Neural progenitor cell (in vitro differentiated cells): ENCODE measurements at regions not wholly inside any gene's neighbourhood (a gene's known extent, or its start where the extent isn't known, plus 50 kb on each side); places are given as distances from the start of the nearest gene placed in this dataset.

Source experiments
- DNase-seq: peaks from one replicate; pipeline ENCODE4 v3.0.0-alpha.2; 2016; ENCODE audit warnings: low spot score
- H2AFZ ChIP-seq: fragments of 200-600 bp; sonication (generic); replicated peaks from 2 replicates; pipeline ENCODE4 v1.6.1; 2016; ENCODE audit warnings: antibody characterized with exemption
- H3F3A ChIP-seq: fragments of 200-600 bp; sonication (generic); 2 replicates; pipeline ENCODE4 v1.6.1; 2016; ENCODE audit warnings: antibody characterized with exemption, low read depth
- H3K27ac ChIP-seq: fragments of 200-600 bp; sonication (generic); 2 replicates; pipeline ENCODE4 v1.5.1; 2016; ENCODE audit warnings: mild to moderate bottlenecking
- H3K27me3 ChIP-seq: fragments of 200-600 bp; sonication (generic); 2 replicates; pipeline ENCODE4 v1.6.1; 2016; ENCODE audit warnings: mild to moderate bottlenecking, moderate library complexity
- H3K36me3 ChIP-seq: fragments of 200-600 bp; sonication (generic); 2 replicates; pipeline ENCODE4 v1.5.1; 2016
- H3K4me1 ChIP-seq: fragments of 200-600 bp; sonication (generic); 2 replicates; pipeline ENCODE4 v1.6.1; 2016; ENCODE audit warnings: mixed run types
- H3K4me2 ChIP-seq: fragments of 200-600 bp; sonication (generic); 2 replicates; pipeline ENCODE4 v1.6.1; 2016
- H3K4me3 ChIP-seq: fragments of 200-600 bp; sonication (generic); 2 replicates; pipeline ENCODE4 v1.5.1; 2016
- H3K79me2 ChIP-seq: fragments of 200-600 bp; sonication (generic); 2 replicates; pipeline ENCODE4 v1.6.1; 2016; ENCODE audit warnings: low read depth
- H3K9ac ChIP-seq: fragments of 200-600 bp; sonication (generic); 2 replicates; pipeline ENCODE4 v1.6.1; 2016
- H3K9me3 ChIP-seq: fragments of 200-600 bp; sonication (generic); 2 replicates; pipeline ENCODE4 v1.5.1; 2016; ENCODE audit warnings: low read depth
- H4K20me1 ChIP-seq: fragments of 200-600 bp; sonication (generic); 2 replicates; pipeline ENCODE4 v1.6.1; 2016; ENCODE audit warnings: low read depth
- H3K27ac Mint-ChIP-seq: 3 replicates; pipeline ENCODE4 v1.8.0; 2021; ENCODE audit warnings: mixed read lengths
- H3K27me3 Mint-ChIP-seq: 2 replicates; pipeline ENCODE4 v1.8.0; 2022; ENCODE audit warnings: low read depth, mild to moderate bottlenecking, inconsistent platforms, moderate library complexity, mixed read lengths; ENCODE audit not compliant: insufficient read depth
- H3K36me3 Mint-ChIP-seq: 3 replicates; pipeline ENCODE4 v1.8.0; 2021; ENCODE audit warnings: mixed read lengths
- H3K4me1 Mint-ChIP-seq: 3 replicates; pipeline ENCODE4 v1.8.0; 2021; ENCODE audit warnings: mixed read lengths
- H3K4me3 Mint-ChIP-seq: 3 replicates; pipeline ENCODE4 v1.8.0; 2021; ENCODE audit warnings: mild to moderate bottlenecking, moderate library complexity, mixed read lengths
- H3K9me3 Mint-ChIP-seq: 3 replicates; pipeline ENCODE4 v1.8.0; 2020; ENCODE audit warnings: mixed read lengths
- CTCF ChIP-seq: fragments of 200-600 bp; sonication (generic); IDR thresholded peaks from 2 replicates; pipeline ENCODE4 v1.5.1; 2017; ENCODE audit warnings: antibody characterized with exemption, mild to moderate bottlenecking
- EZH2 ChIP-seq: fragments of 200-600 bp; sonication (generic); IDR thresholded peaks from 2 replicates; pipeline ENCODE4 v1.6.1; 2017; ENCODE audit warnings: antibody characterized with exemption, mild to moderate bottlenecking, moderate library complexity
- EZH2phosphoT487 ChIP-seq: fragments of 200-600 bp; sonication (generic); IDR thresholded peaks from 2 replicates; pipeline ENCODE4 v1.6.1; 2017; ENCODE audit warnings: antibody characterized with exemption

GRCh38 chr1:114298008-114298407 lies 144.3 kb upstream of the SYT6 start:
- Histone ChIP-seq H3K27me3 (no peaks in the 10 kb centered on the region), H3K9me3 (peaks cover under 1% of the 10 kb centered on the region), H4K20me1 (no peaks in the 10 kb centered on the region), H3F3A (no peaks in the 10 kb centered on the region), H3K27ac (no peak overlapping the region), H3K79me2 (no peaks in the 10 kb centered on the region), H3K4me3 (no peak overlapping the region), H3K4me1 (peaks cover 6% of the 10 kb centered on the region), H2AFZ (no peak overlapping the region), H3K9ac (no peak overlapping the region), H3K4me2 (no peak overlapping the region), H3K36me3 (no peaks in the 10 kb centered on the region)
- Mint-ChIP-seq H3K9me3 (no peaks in the 10 kb centered on the region), H3K36me3 (no peaks in the 10 kb centered on the region), H3K4me3 (no peak overlapping the region), H3K4me1 (peaks cover 11% of the 10 kb centered on the region), H3K27ac (no peak overlapping the region), H3K27me3 (peaks cover 3% of the 10 kb centered on the region)
- TF ChIP-seq CTCF (no peak), EZH2 (no peak), EZH2phosphoT487 (no peak)
- no peak for DNase-seq

GRCh38 chr1:114296413-114296812 lies 142.7 kb upstream of the SYT6 start:
- no peaks in the 10 kb centered on the region for H3F3A ChIP-seq
- H2AFZ ChIP-seq, result peak overlapping the region; percentile 47
- H3K9ac ChIP-seq, result no peak overlapping the region
- no peak overlapping the region for H3K27ac ChIP-seq
- no peaks in the 10 kb centered on the region for H3K79me2 ChIP-seq
- H3K9me3 ChIP-seq, result no peaks in the 10 kb centered on the region
- no peak for DNase-seq
- H3K4me2 ChIP-seq, result no peak overlapping the region
- H4K20me1 ChIP-seq, result no peaks in the 10 kb centered on the region
- no peak overlapping the region for H3K4me3 ChIP-seq
- H3K36me3 ChIP-seq, result no peaks in the 10 kb centered on the region
- H3K27me3 ChIP-seq, result no peaks in the 10 kb centered on the region
- peaks cover 6% of the 10 kb centered on the region for H3K4me1 ChIP-seq
- TF ChIP-seq CTCF (no peak), EZH2phosphoT487 (no peak), EZH2 (no peak)
- peaks cover 11% of the 10 kb centered on the region for H3K4me1 Mint-ChIP-seq
- H3K27ac Mint-ChIP-seq, result no peak overlapping the region
- no peaks in the 10 kb centered on the region for H3K9me3 Mint-ChIP-seq
- H3K27me3 Mint-ChIP-seq, result no peaks in the 10 kb centered on the region
- H3K36me3 Mint-ChIP-seq, result no peaks in the 10 kb centered on the region
- H3K4me3 Mint-ChIP-seq, result no peak overlapping the region

- Histone ChIP-seq H3K4me3 (no peak overlapping the region), H3K4me1 (peaks cover 6% of the 10 kb centered on the region), H3K79me2 (no peaks in the 10 kb centered on the region), H3F3A (no peaks in the 10 kb centered on the region), H2AFZ (no peak overlapping the region), H3K36me3 (no peaks in the 10 kb centered on the region), H4K20me1 (no peaks in the 10 kb centered on the region), H3K27ac (no peak overlapping the region), H3K9me3 (no peaks in the 10 kb centered on the region), H3K4me2 (no peak overlapping the region), H3K27me3 (no peaks in the 10 kb centered on the region), H3K9ac (no peak overlapping the region)
- Mint-ChIP-seq H3K27ac (no peak overlapping the region), H3K4me1 (peaks cover 11% of the 10 kb centered on the region), H3K4me3 (no peak overlapping the region), H3K27me3 (no peaks in the 10 kb centered on the region), H3K36me3 (no peaks in the 10 kb centered on the region), H3K9me3 (no peaks in the 10 kb centered on the region)
- no peak for TF ChIP-seq EZH2
- no peak for DNase-seq
Observed at GRCh38 chr1:114295321-114295720, 141.7 kb upstream of the SYT6 start.

GRCh38 chr1:114292835-114293234 lies 139.2 kb upstream of the SYT6 start:
- no peak overlapping the region for H3K4me3 ChIP-seq
- H3K4me2 ChIP-seq, result no peak overlapping the region
- H3K4me3 Mint-ChIP-seq, result no peak overlapping the region
- H3K27ac Mint-ChIP-seq, result no peak overlapping the region
- no peaks in the 10 kb centered on the region for H3K9me3 ChIP-seq
- no peaks in the 10 kb centered on the region for H3K9me3 Mint-ChIP-seq
- TF ChIP-seq EZH2phosphoT487 (no peak), EZH2 (no peak), CTCF (no peak)
- no peak for DNase-seq
- H3K27me3 Mint-ChIP-seq, result no peaks in the 10 kb centered on the region
- no peak overlapping the region for H3K27ac ChIP-seq
- H3K9ac ChIP-seq, result no peak overlapping the region
- no peaks in the 10 kb centered on the region for H3K27me3 ChIP-seq
- peaks cover 5% of the 10 kb centered on the region for H3K4me1 ChIP-seq
- H3K79me2 ChIP-seq, result no peaks in the 10 kb centered on the region
- H3K36me3 Mint-ChIP-seq, result no peaks in the 10 kb centered on the region
- H2AFZ ChIP-seq, result no peak overlapping the region
- H4K20me1 ChIP-seq, result no peaks in the 10 kb centered on the region
- no peaks in the 10 kb centered on the region for H3K36me3 ChIP-seq
- H3K4me1 Mint-ChIP-seq, result peaks cover 13% of the 10 kb centered on the region
- H3F3A ChIP-seq, result no peaks in the 10 kb centered on the region
